Cardiac septum (tissue), 1 donor: ENCODE measurements at regions not wholly inside any gene's neighbourhood (a gene's known extent, or its start where the extent isn't known, plus 50 kb on each side); places are given as distances from the start of the nearest gene placed in this dataset.

Experiments
- DNase-seq: peaks from one replicate; pipeline ENCODE4 v3.0.0-alpha.2; 2020; ENCODE audit warnings: low spot score
- intact Hi-C: fragments of 100-400 bp; cut with DNase I; formaldehyde crosslinking; loops from one replicate; pipeline ENCODE4 v1.14.0; 2022
- donor health status: DM: no; HTN: no; CAD: no.

GRCh38 chr2:58517881-58518280, 276.8 kb upstream of the FANCL start:
- intact Hi-C loops, result no loop called here
- DNase-seq, result no peak

- intact Hi-C loops, result no loop called here
- DNase-seq, result no peak
These were observed 275.6 kb upstream of the FANCL start for GRCh38 chr2:58516695-58517094.

- intact Hi-C loops, result no loop called here
- no peak for DNase-seq
These were observed 274.9 kb upstream of the FANCL start for GRCh38 chr2:58515827-58516573.

GRCh38 chr2:58514252-58514651, 273.1 kb upstream of the FANCL start:
- no peak for DNase-seq
- intact Hi-C loops, result no loop called here

- intact Hi-C loops, result no loop called here
These were observed 271.8 kb upstream of the FANCL start for GRCh38 chr2:58512878-58513277.

GRCh38 chr2:58508006-58508405, 266.9 kb upstream of the FANCL start:
- intact Hi-C loops, result no loop called here
- DNase-seq, result no peak

More at GRCh38 chr2:58512878-58513277, 271.8 kb upstream of the FANCL start:
- DNase-seq, result no peak

- intact Hi-C loops, result no loop called here
- DNase-seq, result no peak
These were observed 262.8 kb upstream of the FANCL start for GRCh38 chr2:58503918-58504317.

- intact Hi-C loops, result no loop called here
- no peak for DNase-seq
These were observed 261.8 kb upstream of the FANCL start for GRCh38 chr2:58502931-58503330.

- DNase-seq, result no peak
- intact Hi-C loops, result no loop called here
These were observed 260.4 kb upstream of the FANCL start for GRCh38 chr2:58501371-58502160.

GRCh38 chr2:58497168-58497567, 256.0 kb upstream of the FANCL start:
- intact Hi-C loops, result no loop called here
- DNase-seq, result no peak

- intact Hi-C loops, result no loop called here
- no peak for DNase-seq
These were observed 254.7 kb upstream of the FANCL start for GRCh38 chr2:58495806-58496205.

GRCh38 chr2:58494071-58494501, 253.0 kb upstream of the FANCL start:
- intact Hi-C loops, result no loop called here
- no peak for DNase-seq

GRCh38 chr2:58484629-58485028, 243.5 kb upstream of the FANCL start:
- intact Hi-C loops, result no loop called here
- DNase-seq, result no peak

GRCh38 chr2:58484221-58484620, 243.1 kb upstream of the FANCL start:
- no peak for DNase-seq
- intact Hi-C loops, result no loop called here

GRCh38 chr2:58483307-58483706, 242.2 kb upstream of the FANCL start:
- intact Hi-C loops, result no loop called here
- no peak for DNase-seq

GRCh38 chr2:58481670-58482069, 240.5 kb upstream of the FANCL start:
- intact Hi-C loops, result no loop called here
- DNase-seq, result no peak

- DNase-seq, result no peak
- intact Hi-C loops, result no loop called here
These were observed 239.0 kb upstream of the FANCL start for GRCh38 chr2:58480141-58480540.

GRCh38 chr2:58479535-58480140, 238.5 kb upstream of the FANCL start:
- intact Hi-C loops, result no loop called here
- no peak for DNase-seq

GRCh38 chr2:58476556-58476955, 235.4 kb upstream of the FANCL start:
- intact Hi-C loops, result no loop called here
- DNase-seq, result no peak

- DNase-seq, result no peak
- intact Hi-C loops, result no loop called here
These were observed 234.6 kb upstream of the FANCL start for GRCh38 chr2:58475756-58476155.

- intact Hi-C loops, result no loop called here
- DNase-seq, result no peak
These were observed 232.0 kb upstream of the FANCL start for GRCh38 chr2:58473165-58473564.
